ENCODE measurements at regions not wholly inside any gene's neighbourhood (a gene's known extent, or its start where the extent isn't known, plus 50 kb on each side); places are given as distances from the start of the nearest gene placed in this dataset.

DNA sequence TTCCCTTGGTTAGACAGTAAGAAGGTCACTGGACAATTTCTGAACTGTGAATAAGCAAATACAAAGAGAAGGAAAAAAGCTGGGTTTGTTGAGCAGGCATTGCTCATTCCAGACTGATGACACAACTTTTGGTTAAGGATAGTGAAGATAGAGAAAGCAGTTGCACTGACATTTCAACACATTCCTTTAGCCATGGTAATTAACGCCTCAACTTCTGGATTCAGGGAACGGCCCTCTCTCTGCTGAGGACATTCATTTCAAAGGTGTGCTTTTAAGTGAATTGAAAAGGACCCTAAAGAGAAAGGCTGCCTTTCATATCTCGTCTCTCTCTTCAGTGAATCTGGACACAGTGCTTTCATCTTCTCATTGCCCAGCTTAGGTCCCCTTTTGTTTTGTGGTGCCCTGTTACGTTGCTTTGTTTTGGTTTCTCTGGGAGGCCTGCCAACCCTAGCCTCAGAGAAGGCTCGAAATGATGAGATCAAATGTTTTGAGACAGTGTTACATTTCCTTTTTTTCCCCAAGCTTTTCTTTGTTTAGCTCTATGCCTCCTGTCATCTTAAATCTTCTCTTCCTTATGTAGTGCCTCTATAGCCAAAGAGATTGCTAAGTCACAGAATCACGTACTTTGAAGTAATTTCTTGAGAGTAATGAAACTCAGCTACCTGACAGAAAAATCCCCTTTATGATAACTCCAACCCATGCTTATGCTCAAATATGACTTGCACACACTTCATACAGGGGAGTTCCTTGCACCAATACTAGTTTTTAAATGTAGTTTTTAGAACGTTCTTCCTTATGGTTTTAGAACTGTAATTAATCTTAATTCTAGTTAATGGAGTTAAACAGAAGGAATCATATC lies 94.4 kb upstream of the IFNE start:
- no peaks in the 10 kb centered on the region for H3K9me3 ChIP-seq (replicated peaks; ENCODE audit: insufficient read depth, low read length)
- H3K4me3 ChIP-seq (ENCODE audit: low read length), result no peak overlapping the region
- H3K4me2 ChIP-seq (ENCODE audit: low read depth, low read length), result no peak overlapping the region
- H3K36me3 ChIP-seq (replicated peaks; ENCODE audit: insufficient read depth, low read length), result no peaks in the 10 kb centered on the region
- no peak for DNase-seq
- H4K20me1 ChIP-seq (ENCODE audit: insufficient read depth, low read length), result no peaks in the 10 kb centered on the region
- no peaks in the 10 kb centered on the region for H3K9me2 ChIP-seq (replicated peaks; ENCODE audit: insufficient read depth, low read length)
- no peaks in the 10 kb centered on the region for H3F3A ChIP-seq (ENCODE audit: insufficient read depth, low read length)
- no peak overlapping the region for H3K9ac ChIP-seq (ENCODE audit: low read length)
- no peaks in the 10 kb centered on the region for H3K79me2 ChIP-seq (ENCODE audit: low read length)
- no peaks in the 10 kb centered on the region for H3K27me3 ChIP-seq (replicated peaks; ENCODE audit: insufficient read depth, low read length)
- H2AFZ ChIP-seq (ENCODE audit: low read length), result no peak overlapping the region
- TF ChIP-seq, protein P1, sequence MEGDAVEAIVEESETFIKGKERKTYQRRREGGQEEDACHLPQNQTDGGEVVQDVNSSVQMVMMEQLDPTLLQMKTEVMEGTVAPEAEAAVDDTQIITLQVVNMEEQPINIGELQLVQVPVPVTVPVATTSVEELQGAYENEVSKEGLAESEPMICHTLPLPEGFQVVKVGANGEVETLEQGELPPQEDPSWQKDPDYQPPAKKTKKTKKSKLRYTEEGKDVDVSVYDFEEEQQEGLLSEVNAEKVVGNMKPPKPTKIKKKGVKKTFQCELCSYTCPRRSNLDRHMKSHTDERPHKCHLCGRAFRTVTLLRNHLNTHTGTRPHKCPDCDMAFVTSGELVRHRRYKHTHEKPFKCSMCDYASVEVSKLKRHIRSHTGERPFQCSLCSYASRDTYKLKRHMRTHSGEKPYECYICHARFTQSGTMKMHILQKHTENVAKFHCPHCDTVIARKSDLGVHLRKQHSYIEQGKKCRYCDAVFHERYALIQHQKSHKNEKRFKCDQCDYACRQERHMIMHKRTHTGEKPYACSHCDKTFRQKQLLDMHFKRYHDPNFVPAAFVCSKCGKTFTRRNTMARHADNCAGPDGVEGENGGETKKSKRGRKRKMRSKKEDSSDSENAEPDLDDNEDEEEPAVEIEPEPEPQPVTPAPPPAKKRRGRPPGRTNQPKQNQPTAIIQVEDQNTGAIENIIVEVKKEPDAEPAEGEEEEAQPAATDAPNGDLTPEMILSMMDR (IDR thresholded peaks at IDR 0.05; ENCODE audit: low read length), result no peak
- TF ChIP-seq EZH2phosphoT487 (IDR thresholded peaks at IDR 0.05; ENCODE audit: low read length) (no peak), EZH2 (optimal IDR thresholded peaks at IDR 0.05; ENCODE audit: low read depth, low read length) (no peak)
- H3K27ac ChIP-seq (ENCODE audit: low read length), result no peak overlapping the region
- H3K4me1 ChIP-seq (ENCODE audit: low read length), result no peaks in the 10 kb centered on the region

DNA sequence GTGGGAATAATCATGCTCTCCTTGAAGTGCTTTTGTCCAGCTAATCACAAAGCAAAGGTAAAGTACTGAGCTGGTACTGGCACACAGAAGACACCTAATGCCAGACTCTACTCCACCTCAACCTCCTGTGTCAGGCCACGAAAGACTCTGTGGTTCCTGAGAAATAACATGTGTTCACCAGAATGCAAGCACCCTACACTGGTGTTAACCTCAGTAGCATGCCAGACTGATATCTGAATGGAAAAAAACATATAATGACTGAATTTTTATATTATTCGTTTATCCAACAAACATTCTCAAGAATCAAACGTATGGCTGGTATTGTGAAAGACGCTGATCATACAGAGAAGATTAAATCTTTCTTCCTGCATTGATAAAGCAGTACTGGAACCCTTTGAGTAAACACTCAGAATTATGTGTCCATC lies 97.1 kb upstream of the IFNE start:
- Histone ChIP-seq H3F3A (ENCODE audit: insufficient read depth, low read length) (no peaks in the 10 kb centered on the region), H2AFZ (ENCODE audit: low read length) (no peak overlapping the region), H3K27me3 (replicated peaks; ENCODE audit: insufficient read depth, low read length) (no peaks in the 10 kb centered on the region), H3K4me1 (ENCODE audit: low read length) (no peaks in the 10 kb centered on the region), H3K27ac (ENCODE audit: low read length) (no peak overlapping the region), H3K4me3 (ENCODE audit: low read length) (no peak overlapping the region), H3K36me3 (replicated peaks; ENCODE audit: insufficient read depth, low read length) (no peaks in the 10 kb centered on the region), H3K9me3 (replicated peaks; ENCODE audit: insufficient read depth, low read length) (no peaks in the 10 kb centered on the region), H3K79me2 (ENCODE audit: low read length) (no peaks in the 10 kb centered on the region), H3K4me2 (ENCODE audit: low read depth, low read length) (no peak overlapping the region), H3K9ac (ENCODE audit: low read length) (no peak overlapping the region), H3K9me2 (replicated peaks; ENCODE audit: insufficient read depth, low read length) (no peaks in the 10 kb centered on the region), H4K20me1 (ENCODE audit: insufficient read depth, low read length) (no peaks in the 10 kb centered on the region)
- no peak for DNase-seq
- no peak for TF ChIP-seq EZH2phosphoT487 (IDR thresholded peaks at IDR 0.05; ENCODE audit: low read length)
- TF ChIP-seq, protein P1 (IDR thresholded peaks at IDR 0.05; ENCODE audit: low read length), result no peak
- TF ChIP-seq EZH2 (optimal IDR thresholded peaks at IDR 0.05; ENCODE audit: low read depth, low read length), result no peak

DNA sequence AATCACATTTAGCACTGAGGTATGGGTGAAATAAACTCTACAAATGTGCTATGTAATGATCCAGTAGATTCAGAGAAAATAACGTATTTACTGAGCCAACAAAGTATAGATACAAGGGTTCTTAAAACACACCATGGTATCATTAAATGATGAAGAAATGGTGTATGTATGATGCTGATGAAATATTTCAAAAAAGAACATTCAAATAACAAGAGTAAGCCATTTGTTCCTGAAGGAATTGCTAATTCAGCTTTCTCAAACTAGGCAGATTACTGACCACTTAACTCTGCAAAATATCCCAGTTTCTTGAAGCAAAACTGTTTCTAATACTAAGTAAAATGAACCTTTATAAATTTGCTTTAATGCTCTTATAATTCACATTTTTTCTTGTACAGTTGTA lies 97.6 kb upstream of the IFNE start:
- Histone ChIP-seq H4K20me1 (ENCODE audit: insufficient read depth, low read length) (no peaks in the 10 kb centered on the region), H3K27ac (ENCODE audit: low read length) (no peak overlapping the region), H3K4me2 (ENCODE audit: low read depth, low read length) (no peak overlapping the region), H3F3A (ENCODE audit: insufficient read depth, low read length) (no peaks in the 10 kb centered on the region), H3K4me3 (ENCODE audit: low read length) (no peak overlapping the region), H3K9me2 (replicated peaks; ENCODE audit: insufficient read depth, low read length) (no peaks in the 10 kb centered on the region), H3K9me3 (replicated peaks; ENCODE audit: insufficient read depth, low read length) (no peaks in the 10 kb centered on the region), H3K9ac (ENCODE audit: low read length) (no peak overlapping the region), H3K36me3 (replicated peaks; ENCODE audit: insufficient read depth, low read length) (no peaks in the 10 kb centered on the region), H2AFZ (ENCODE audit: low read length) (no peak overlapping the region), H3K79me2 (ENCODE audit: low read length) (no peaks in the 10 kb centered on the region), H3K4me1 (ENCODE audit: low read length) (no peaks in the 10 kb centered on the region), H3K27me3 (replicated peaks; ENCODE audit: insufficient read depth, low read length) (no peaks in the 10 kb centered on the region)
- no peak for DNase-seq
- no peak for TF ChIP-seq EZH2phosphoT487 (IDR thresholded peaks at IDR 0.05; ENCODE audit: low read length)
- TF ChIP-seq EZH2 (optimal IDR thresholded peaks at IDR 0.05; ENCODE audit: low read depth, low read length), result no peak
- TF ChIP-seq, protein P1 (IDR thresholded peaks at IDR 0.05; ENCODE audit: low read length), result no peak

All from MM.1S (cell line).